Liver (tissue), 3 donors: ENCODE measurements at regions not wholly inside any gene's neighbourhood (a gene's known extent, or its start where the extent isn't known, plus 50 kb on each side); places are given as distances from the start of the nearest gene placed in this dataset.

Source experiments
- GABPA ChIP-seq, 2 donors: IDR thresholded peaks in 1 of 2; conservative IDR thresholded peaks in 1 of 2; 2 replicates each; pipeline ENCODE4 v1.6.1; 2016; ENCODE audit warnings: antibody characterized with exemption in 2 of 2, mild to moderate bottlenecking in 1 of 2, moderate library complexity in 1 of 2
- JUND ChIP-seq, 2 donors: IDR thresholded peaks; 2 replicates each; pipeline ENCODE4 v1.6.1; 2016; ENCODE audit warnings: antibody characterized with exemption in 2 of 2
- YY1 ChIP-seq: IDR thresholded peaks from 2 replicates; pipeline ENCODE4 v1.6.1; 2016; ENCODE audit warnings: antibody characterized with exemption, mild to moderate bottlenecking
- TF ChIP-seq, protein P1 (sequence below): fragments of 150-350 bp; IDR thresholded peaks from 2 replicates; pipeline ENCODE4 v1.5.1; 2017; ENCODE audit warnings: improper control_type of control experiment, low read depth, low read length; ENCODE audit not compliant: missing input control
- TF ChIP-seq, protein P2 (sequence below): IDR thresholded peaks from 2 replicates; pipeline ENCODE4 v1.6.1; 2016; ENCODE audit warnings: antibody characterized with exemption
- TF ChIP-seq, protein P3 (sequence below): IDR thresholded peaks from 2 replicates; pipeline ENCODE4 v1.6.1; 2016; ENCODE audit warnings: antibody characterized with exemption
- donor health status: healthy.
- donor health status: healthy.

DNA sequence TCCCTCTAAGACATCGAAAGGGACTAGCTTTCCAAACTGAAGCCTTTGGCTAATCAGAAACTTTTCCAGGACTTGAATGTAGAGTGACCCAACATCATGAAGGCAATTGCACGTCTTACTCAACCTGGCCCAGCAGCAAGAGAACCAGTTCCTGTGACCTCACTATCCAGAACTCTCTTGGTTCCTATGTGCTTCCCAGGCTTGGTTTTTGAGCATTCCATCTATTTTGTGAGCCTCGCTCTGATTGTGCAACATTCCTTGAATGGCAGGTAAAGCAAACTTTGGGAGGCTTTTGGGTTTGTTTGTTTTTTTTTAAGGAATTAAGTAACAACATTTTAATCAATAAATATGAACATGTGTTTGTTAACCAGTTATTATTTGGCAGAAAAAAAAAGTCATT is 183.6 kb upstream of the EGLN3 start:
- TF ChIP-seq, protein P1, sequence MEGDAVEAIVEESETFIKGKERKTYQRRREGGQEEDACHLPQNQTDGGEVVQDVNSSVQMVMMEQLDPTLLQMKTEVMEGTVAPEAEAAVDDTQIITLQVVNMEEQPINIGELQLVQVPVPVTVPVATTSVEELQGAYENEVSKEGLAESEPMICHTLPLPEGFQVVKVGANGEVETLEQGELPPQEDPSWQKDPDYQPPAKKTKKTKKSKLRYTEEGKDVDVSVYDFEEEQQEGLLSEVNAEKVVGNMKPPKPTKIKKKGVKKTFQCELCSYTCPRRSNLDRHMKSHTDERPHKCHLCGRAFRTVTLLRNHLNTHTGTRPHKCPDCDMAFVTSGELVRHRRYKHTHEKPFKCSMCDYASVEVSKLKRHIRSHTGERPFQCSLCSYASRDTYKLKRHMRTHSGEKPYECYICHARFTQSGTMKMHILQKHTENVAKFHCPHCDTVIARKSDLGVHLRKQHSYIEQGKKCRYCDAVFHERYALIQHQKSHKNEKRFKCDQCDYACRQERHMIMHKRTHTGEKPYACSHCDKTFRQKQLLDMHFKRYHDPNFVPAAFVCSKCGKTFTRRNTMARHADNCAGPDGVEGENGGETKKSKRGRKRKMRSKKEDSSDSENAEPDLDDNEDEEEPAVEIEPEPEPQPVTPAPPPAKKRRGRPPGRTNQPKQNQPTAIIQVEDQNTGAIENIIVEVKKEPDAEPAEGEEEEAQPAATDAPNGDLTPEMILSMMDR: no peak
- no peak for TF ChIP-seq JUND (IDR thresholded peaks at IDR 0.05)
- TF ChIP-seq, protein P2, sequence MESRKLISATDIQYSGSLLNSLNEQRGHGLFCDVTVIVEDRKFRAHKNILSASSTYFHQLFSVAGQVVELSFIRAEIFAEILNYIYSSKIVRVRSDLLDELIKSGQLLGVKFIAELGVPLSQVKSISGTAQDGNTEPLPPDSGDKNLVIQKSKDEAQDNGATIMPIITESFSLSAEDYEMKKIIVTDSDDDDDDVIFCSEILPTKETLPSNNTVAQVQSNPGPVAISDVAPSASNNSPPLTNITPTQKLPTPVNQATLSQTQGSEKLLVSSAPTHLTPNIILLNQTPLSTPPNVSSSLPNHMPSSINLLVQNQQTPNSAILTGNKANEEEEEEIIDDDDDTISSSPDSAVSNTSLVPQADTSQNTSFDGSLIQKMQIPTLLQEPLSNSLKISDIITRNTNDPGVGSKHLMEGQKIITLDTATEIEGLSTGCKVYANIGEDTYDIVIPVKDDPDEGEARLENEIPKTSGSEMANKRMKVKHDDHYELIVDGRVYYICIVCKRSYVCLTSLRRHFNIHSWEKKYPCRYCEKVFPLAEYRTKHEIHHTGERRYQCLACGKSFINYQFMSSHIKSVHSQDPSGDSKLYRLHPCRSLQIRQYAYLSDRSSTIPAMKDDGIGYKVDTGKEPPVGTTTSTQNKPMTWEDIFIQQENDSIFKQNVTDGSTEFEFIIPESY: no peak
- TF ChIP-seq, protein P3, sequence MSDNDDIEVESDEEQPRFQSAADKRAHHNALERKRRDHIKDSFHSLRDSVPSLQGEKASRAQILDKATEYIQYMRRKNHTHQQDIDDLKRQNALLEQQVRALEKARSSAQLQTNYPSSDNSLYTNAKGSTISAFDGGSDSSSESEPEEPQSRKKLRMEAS: no peak
- TF ChIP-seq YY1: no peak
- TF ChIP-seq GABPA (IDR thresholded peaks at IDR 0.05 in 1 of 2, conservative IDR thresholded peaks at IDR 0.05 in 1 of 2): no peak
